HG02571 (cell line): ENCODE measurements at regions not wholly inside any gene's neighbourhood (a gene's known extent, or its start where the extent isn't known, plus 50 kb on each side); places are given as distances from the start of the nearest gene placed in this dataset.

ENCODE experiments used
- ATAC-seq: cut with Tn5 transposase; IDR thresholded peaks from one replicate; pipeline ENCODE4 v1.9.1; 2021; ENCODE audit warnings: mild to moderate bottlenecking, moderate library complexity; ENCODE audit not compliant: unreplicated experiment

DNA sequence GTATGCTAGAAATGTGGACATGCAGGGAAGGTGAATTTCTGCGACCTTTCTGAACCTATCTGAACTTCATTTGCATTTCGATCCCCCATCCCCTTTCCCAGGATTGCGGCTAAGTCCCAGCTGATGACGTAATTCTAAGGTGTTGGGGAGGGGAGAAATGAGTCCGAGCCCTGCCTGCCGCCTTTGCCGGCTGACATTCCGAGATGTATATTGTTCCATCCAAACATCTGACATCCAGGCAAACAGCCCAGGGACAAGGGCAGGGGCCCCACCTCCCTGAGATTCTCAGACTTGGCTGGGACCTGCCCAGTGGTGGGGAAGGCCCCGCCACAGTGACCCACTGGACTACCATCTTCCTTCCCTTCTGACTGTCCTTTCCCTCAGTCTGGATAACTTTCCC, 494.6 kb downstream of the ENC1 start:
- ATAC-seq = no peak

GRCh38 chr5:74143721-74144330, 496.7 kb downstream of the ENC1 start:
- no peak for ATAC-seq

DNA sequence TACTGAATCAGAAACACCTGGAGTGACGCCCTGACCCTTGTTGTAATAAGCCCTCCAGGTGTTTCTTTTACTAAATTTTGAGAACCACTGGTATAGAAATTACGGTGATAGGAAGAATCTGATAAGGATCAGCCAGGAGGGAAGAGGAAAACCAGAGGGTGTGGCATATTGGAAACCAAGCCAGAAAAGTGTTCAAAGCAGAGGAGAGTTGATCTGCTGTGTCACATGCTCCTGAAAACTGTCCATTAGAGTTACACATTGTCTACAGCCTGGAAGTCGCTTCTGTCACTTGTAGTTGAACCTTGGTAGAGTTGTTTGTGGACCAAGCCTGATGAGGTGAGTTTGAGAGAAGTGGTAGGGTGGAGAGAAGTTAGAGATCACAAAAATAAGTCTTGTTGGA, 497.4 kb downstream of the ENC1 start:
- ATAC-seq = no peak

DNA sequence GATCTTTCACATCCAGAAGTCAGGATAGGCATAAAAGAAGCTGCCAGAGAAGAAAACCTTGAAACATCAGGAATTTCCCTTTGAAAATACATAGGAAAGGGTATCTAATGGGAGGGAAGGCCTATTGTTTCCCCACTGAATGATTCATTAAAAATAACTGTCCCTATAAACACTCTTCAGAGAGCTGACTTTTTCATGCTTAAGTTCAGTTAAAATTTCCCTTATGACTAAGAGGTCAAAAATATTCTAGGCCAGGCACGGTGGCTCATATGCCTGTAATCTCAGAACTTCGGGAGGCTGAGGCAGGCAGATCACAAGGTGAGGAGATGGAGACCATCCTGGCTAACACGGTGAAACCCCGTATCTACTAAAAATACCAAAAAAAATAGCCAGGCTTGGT, 499.5 kb downstream of the ENC1 start:
- ATAC-seq = no peak

DNA sequence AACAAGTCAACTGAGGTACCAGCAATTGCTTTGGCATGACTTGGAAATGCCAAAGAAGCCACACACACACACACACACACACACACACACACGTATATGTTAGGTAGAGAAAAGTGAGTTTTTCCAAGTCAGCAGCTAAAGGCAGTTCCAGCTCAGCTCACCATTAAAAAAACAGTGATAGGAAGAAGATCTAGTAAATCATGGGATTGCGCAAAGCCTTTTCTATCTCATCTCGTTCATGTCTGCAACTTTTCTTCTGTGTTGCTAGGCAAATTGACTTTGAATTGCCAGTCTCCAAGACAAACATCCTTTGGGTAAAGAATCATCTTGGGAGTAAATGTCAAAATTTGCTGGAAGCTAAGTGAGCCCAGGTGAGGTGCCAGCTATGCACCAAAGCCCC, 500.1 kb downstream of the ENC1 start:
- no peak for ATAC-seq

GRCh38 chr5:74139589-74139988, 500.9 kb downstream of the ENC1 start:
- ATAC-seq = no peak

DNA sequence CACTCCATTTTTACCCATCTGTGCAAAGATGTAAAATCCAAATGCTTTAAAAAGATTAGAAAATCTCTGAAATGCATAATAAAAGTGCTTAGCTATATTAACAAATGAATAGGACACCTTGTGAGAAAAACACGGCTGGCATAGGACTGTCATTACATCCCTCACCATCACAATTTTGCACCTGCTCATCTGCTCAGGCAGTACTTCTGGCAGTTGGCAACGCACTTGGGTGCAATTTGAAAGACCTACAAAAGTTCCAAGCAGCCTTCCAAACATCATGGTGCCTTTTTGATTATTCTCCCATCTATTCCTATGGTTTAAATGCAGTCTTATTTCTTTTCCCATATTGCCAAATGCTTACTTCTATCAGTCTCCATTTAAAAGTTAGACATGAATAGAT, 501.8 kb downstream of the ENC1 start:
- no peak for ATAC-seq

DNA sequence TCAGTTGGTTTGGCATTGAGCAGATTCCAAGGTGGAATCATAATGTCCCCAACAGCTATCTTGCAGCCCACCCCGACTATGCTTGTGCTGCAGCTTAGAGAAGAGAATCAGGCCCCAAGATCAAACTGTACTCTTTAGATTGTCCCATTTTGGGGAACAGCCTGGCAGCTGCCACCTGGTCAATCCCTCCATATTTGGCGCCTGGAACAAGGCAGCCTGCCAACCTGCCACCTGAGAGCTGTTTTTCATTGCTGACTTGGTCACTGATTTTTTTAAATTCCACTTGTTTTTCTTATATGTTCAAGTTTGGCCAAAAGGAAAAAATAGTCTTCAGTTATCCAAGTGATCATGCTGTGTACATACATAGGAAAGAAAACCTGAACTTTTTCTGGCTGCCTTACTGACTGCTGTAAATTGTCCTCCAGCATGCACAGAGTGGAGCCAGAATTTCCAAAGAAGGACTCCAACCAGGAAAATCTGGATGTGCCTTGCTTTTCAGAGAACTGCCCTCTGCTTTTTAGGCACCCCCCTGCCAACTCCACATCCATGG, 504.2 kb downstream of the ENC1 start:
- ATAC-seq = no peak

GRCh38 chr5:74135033-74135432, 505.5 kb downstream of the ENC1 start:
- no peak for ATAC-seq

DNA sequence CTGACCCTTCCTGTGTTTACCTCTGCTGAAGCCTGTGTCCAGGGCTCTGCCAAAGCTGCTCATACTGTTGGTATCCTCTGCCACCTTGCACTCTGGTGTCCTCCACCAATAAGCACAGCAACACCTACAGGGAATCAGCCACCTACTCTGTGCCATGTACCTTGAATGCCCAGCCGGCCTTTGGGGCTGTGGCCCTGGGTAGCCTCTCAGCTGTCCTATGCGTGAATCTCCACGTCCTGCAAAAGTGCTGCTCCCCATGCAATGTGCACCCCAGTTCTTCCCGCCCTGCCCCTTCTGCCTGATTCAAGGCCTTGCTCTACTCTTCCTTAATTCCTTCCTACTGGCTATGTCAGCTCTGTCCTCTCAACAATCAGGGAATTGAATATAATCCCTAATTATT, 506.5 kb downstream of the ARHGEF28 start:
- ATAC-seq = no peak

GRCh38 chr5:74131250-74131649, 505.3 kb downstream of the ARHGEF28 start:
- no peak for ATAC-seq

DNA sequence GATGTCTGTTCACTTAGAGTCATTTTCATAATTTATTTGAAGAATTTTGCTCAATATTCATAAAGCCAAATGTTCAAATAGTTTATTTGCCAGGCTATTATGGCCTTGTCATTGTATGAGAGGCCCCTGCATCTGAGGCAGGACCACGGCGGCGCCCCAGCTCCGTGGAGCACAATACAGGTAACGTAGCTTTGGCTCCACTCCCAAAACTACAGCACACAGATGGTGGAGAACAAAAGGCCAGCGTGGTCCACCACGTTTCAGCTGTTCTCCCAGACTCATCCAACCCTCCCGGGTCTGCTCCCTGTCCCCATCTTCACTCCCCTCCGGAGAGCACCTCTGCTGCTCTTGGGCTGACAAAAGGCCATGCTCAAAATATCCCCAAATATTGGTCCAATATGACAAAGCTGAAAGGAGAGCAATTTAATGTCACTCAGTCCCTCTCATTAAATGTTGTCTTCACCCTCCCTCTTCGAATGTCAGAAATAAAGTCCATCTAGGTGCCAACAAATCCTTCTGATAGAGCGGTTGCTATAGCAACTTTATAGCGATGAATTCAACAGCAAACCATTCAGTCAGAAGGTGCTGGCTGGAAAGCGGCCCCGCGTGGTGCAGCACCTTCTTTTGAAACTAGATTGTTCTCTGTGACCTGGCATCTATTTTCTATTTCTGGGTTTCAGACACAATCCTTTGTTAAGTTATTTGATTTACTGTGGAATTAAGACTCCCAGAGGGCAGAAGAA, 504.3 kb downstream of the ARHGEF28 start:
- ATAC-seq = no peak

DNA sequence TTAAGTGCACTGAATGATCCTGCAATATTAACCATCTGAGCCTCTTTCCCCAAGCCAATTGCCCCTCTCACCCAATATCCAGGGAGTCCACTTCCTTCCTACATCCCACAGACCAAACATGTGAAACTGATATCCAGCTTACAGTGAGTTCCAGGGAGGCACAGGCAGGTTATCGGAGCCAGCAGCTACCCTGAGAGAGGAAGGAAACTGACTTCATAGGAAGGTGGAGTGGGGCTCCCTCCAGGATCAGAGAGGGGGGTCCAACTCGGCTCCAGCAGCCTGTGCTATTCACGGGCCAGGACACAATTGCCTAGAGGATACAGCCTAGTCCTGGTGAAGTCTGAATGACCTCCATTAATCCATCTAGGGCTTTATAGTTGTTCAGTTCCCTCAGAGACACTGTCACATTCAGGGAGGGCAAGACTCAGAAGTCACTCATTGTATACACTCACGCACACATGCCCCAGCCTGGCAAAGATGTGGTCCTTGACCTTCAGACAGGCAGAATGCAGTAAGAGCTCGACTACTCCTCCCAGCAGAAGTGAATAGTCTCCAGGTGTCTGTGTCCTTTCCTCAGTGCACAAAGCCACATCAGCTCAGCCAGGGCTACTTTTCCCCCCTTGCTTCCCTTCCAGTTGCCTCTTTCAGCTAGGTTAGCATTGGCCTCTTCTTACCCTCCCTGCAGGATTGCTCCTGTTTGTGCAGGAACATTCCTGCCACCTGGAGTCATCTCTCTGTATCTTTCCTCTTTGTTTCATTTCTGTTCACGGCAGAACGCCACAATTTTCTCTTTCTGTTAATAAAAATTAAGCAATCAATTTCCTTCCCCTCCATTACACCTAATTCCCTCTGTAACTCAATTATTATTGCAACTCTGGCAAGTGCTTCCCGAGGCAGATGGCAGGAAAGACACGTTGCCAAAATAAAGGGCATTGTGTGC, 501.7 kb downstream of the ARHGEF28 start:
- no peak for ATAC-seq

DNA sequence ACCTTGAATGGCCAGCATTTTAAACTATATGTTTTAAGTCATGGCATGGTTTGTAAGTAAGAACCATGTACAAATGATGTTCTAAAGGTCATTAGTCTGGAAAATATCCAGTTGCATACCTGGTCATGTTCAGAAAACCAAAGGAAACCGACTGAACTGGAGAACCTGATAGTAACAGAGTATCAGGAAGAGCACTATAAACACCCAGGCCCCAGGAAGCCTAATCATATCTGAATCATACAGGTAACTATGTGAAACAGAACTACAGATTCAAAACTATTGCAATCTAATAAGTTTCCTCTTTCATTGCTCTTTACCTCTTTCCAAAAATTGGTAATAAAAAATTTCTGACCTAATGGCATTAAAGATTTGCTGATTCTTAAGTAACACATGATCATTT, 500.3 kb downstream of the ARHGEF28 start:
- no peak for ATAC-seq

- no peak for ATAC-seq
Observed at GRCh38 chr5:74124826-74125225, 498.8 kb downstream of the ARHGEF28 start.

DNA sequence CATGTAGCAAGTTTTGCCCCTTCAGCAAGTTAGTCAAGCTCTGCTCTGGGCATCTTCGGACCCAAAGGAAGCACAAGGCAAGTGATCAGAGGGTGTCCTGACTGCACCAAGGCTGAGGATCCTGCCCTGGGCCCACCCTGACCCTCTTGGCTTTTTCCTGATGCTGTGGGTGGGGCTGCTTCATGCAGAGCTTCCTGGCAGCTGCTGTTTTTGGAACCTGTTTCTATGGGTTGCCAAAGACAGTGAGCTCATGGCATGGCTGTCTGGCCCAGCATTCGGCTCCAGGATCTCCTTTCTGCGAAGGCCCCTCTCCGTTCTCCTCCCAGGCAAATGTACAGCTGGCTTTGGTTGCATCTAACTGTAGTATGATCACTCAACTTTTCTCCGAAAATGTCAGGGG, 497.9 kb downstream of the ARHGEF28 start:
- no peak for ATAC-seq

GRCh38 chr5:74122979-74123590, 497.1 kb downstream of the ARHGEF28 start:
- no peak for ATAC-seq

GRCh38 chr5:74122175-74122574, 496.2 kb downstream of the ARHGEF28 start:
- no peak for ATAC-seq

DNA sequence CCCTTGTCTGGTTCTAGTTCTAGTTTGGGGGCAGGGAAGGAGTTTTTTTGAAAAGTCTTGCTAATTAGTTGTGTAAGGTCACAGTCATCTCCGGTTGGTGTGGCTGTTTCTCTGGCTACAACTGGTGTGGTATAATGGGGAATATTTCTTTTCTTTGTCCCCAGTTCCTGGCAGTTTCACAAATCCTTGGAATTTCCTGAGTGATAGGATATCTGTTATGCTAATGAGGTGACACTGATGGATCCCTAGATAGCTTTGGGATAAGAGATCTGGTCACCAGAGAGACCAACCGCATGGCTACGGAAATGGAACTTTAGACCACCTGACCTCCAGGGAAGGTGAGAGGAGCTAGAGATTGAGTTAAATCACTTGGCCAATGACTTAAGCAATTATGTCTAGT, 494.6 kb downstream of the ARHGEF28 start:
- no peak for ATAC-seq

GRCh38 chr5:74118071-74118470, 492.1 kb downstream of the ARHGEF28 start:
- ATAC-seq = no peak

GRCh38 chr5:74116984-74117383, 491.0 kb downstream of the ARHGEF28 start:
- ATAC-seq = no peak
